OCI-LY3 (cell line): ENCODE measurements at regions not wholly inside any gene's neighbourhood (a gene's known extent, or its start where the extent isn't known, plus 50 kb on each side); places are given as distances from the start of the nearest gene placed in this dataset.

ENCODE experiments used
- H2AFZ ChIP-seq: fragments of 200-600, 300-600 bp; shearing (Covaris generic); 2 replicates; pipeline ENCODE4 v1.6.0; 2014; ENCODE audit warnings: antibody characterized with exemption, low read depth, low read length
- H3K27ac ChIP-seq: fragments of 200-600, 300-600 bp; sonication (generic); 2 replicates; pipeline ENCODE4 v1.5.1; 2014; ENCODE audit warnings: mild to moderate bottlenecking, low read length, moderate library complexity, mixed read lengths
- H3K27me3 ChIP-seq: fragments of 200-600, 300-600 bp; sonication (generic); 2 replicates; pipeline ENCODE4 v1.6.1; 2014; ENCODE audit warnings: low read depth, low read length, mixed read lengths
- H3K36me3 ChIP-seq: fragments of 200-600, 300-600 bp; sonication (generic); replicated peaks from 2 replicates; pipeline ENCODE3; 2014; ENCODE audit warnings: low read depth, low read length, mixed read lengths
- H3K4me1 ChIP-seq: fragments of 300-600, 200-600 bp; sonication (generic); 2 replicates; pipeline ENCODE4 v1.6.1; 2014; ENCODE audit warnings: low read length, mixed read lengths
- H3K4me2 ChIP-seq: fragments of 200-600, 300-600 bp; sonication (generic); 2 replicates; pipeline ENCODE4 v1.6.1; 2014; ENCODE audit warnings: low read length, mixed read lengths
- H3K4me3 ChIP-seq: fragments of 300-600, 200-600 bp; sonication (generic); 2 replicates; pipeline ENCODE4 v1.5.1; 2014; ENCODE audit warnings: antibody characterized with exemption, mild to moderate bottlenecking, low read length, moderate library complexity
- H3K79me2 ChIP-seq: fragments of 300-600, 200-600 bp; shearing (Covaris generic); 2 replicates; pipeline ENCODE4 v1.6.1; 2014; ENCODE audit warnings: mild to moderate bottlenecking, low read length, mixed read lengths
- H3K9ac ChIP-seq: fragments of 300-600, 200-600 bp; shearing (Covaris generic); 2 replicates; pipeline ENCODE4 v1.6.0; 2014; ENCODE audit warnings: mild to moderate bottlenecking, low read length, moderate library complexity
- H3K9me3 ChIP-seq: fragments of 200-600, 300-600 bp; shearing (Covaris generic); 2 replicates; pipeline ENCODE4 v1.6.1; 2014; ENCODE audit warnings: low read length, mixed read lengths; ENCODE audit not compliant: insufficient read depth
- H4K20me1 ChIP-seq: fragments of 200-600, 300-600 bp; sonication (generic); 2 replicates; pipeline ENCODE4 v1.6.1; 2016; ENCODE audit warnings: low read length, mixed read lengths; ENCODE audit not compliant: insufficient read depth
- CTCF ChIP-seq: fragments of 200-600, 300-600 bp; sonication (generic); IDR thresholded peaks from 2 replicates; pipeline ENCODE4 v1.5.1; 2014; ENCODE audit warnings: antibody characterized with exemption, low read length, low read depth
- EZH2phosphoT487 ChIP-seq: fragments of 200-600 bp; shearing (Covaris generic); IDR thresholded peaks from 2 replicates; pipeline ENCODE4 v1.6.1; 2018; ENCODE audit warnings: antibody characterized with exemption, mixed run types, low read depth

GRCh38 chr12:89179245-89179644, 173.1 kb downstream of the DUSP6 start:
- Histone ChIP-seq H3K9ac (no peak overlapping the region), H3K9me3 (no peaks in the 10 kb centered on the region), H3K79me2 (no peaks in the 10 kb centered on the region), H3K4me3 (no peak overlapping the region), H3K4me1 (0 out of 2 replicates have a peak, but pooled peaks cover 4% of the 10 kb centered on the region), H2AFZ (no peak overlapping the region), H3K4me2 (no peak overlapping the region), H3K27ac (no peak overlapping the region), H3K27me3 (no peaks in the 10 kb centered on the region), H4K20me1 (no peaks in the 10 kb centered on the region), H3K36me3 (no peaks in the 10 kb centered on the region)
- no peak for TF ChIP-seq EZH2phosphoT487
- TF ChIP-seq CTCF, result no peak

GRCh38 chr12:89177802-89178395, 174.4 kb downstream of the DUSP6 start:
- no peaks in the 10 kb centered on the region for H4K20me1 ChIP-seq
- no peak for TF ChIP-seq EZH2phosphoT487
- no peak for TF ChIP-seq CTCF
- no peak overlapping the region for H3K27ac ChIP-seq
- 0 out of 2 replicates have a peak, but pooled peaks cover 4% of the 10 kb centered on the region for H3K4me1 ChIP-seq
- no peaks in the 10 kb centered on the region for H3K27me3 ChIP-seq
- no peaks in the 10 kb centered on the region for H3K79me2 ChIP-seq
- H3K4me3 ChIP-seq, result no peak overlapping the region
- no peak overlapping the region for H2AFZ ChIP-seq
- H3K4me2 ChIP-seq, result no peak overlapping the region
- no peaks in the 10 kb centered on the region for H3K36me3 ChIP-seq
- H3K9me3 ChIP-seq, result no peaks in the 10 kb centered on the region
- H3K9ac ChIP-seq, result no peak overlapping the region

GRCh38 chr12:89176676-89177075, 175.6 kb downstream of the DUSP6 start:
- Histone ChIP-seq H4K20me1 (no peaks in the 10 kb centered on the region), H3K4me2 (no peak overlapping the region), H2AFZ (no peak overlapping the region), H3K36me3 (no peaks in the 10 kb centered on the region), H3K27ac (no peak overlapping the region), H3K79me2 (no peaks in the 10 kb centered on the region), H3K9ac (no peak overlapping the region), H3K4me1 (0 out of 2 replicates have a peak, but pooled peaks cover 4% of the 10 kb centered on the region), H3K4me3 (no peak overlapping the region), H3K9me3 (no peaks in the 10 kb centered on the region), H3K27me3 (no peaks in the 10 kb centered on the region)
- TF ChIP-seq CTCF (no peak), EZH2phosphoT487 (no peak)

- Histone ChIP-seq H3K9me3 (no peaks in the 10 kb centered on the region), H3K4me2 (no peak overlapping the region)
Observed at GRCh38 chr12:89173678-89174077, 178.6 kb downstream of the DUSP6 start.

More at GRCh38 chr12:89173678-89174077, 178.6 kb downstream of the DUSP6 start:
- Histone ChIP-seq H2AFZ (no peak overlapping the region), H3K79me2 (no peaks in the 10 kb centered on the region), H3K9ac (no peak overlapping the region), H3K27me3 (no peaks in the 10 kb centered on the region), H3K4me1 (peaks cover 4% of the 10 kb centered on the region; the same call in 1 of the 2 replicates), H3K36me3 (no peaks in the 10 kb centered on the region), H4K20me1 (no peaks in the 10 kb centered on the region), H3K27ac (no peak overlapping the region), H3K4me3 (no peak overlapping the region)
- TF ChIP-seq EZH2phosphoT487, result no peak
- TF ChIP-seq CTCF, result no peak
